ENCODE measurements at regions not wholly inside any gene's neighbourhood (a gene's known extent, or its start where the extent isn't known, plus 50 kb on each side); places are given as distances from the start of the nearest gene placed in this dataset.

DNA sequence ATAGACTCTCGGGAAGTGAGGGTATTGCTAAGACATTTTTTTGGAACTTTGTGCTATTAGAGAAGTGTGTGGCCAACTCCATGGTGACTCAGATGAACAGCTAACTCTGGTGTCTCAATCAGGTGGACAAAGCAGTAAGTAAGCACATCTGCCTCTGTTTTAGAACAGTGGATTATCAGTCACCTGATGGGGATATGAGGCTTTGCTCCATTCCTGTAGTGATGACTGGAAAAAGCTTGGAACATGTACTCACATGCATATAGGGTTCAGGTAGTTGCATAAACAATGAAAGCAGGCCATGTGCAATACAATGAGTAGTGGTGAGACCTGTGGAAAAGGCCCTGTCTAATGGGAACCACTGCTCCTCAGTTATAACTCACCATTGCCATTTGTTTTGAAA is 168.2 kb upstream of the FBN2 start:
- no peak for ATAC-seq
- TF ChIP-seq ESRRG (CRISPR knock-in tag; IDR thresholded peaks at IDR 0.05) (no peak), GLIS3 (CRISPR knock-in tag; IDR thresholded peaks at IDR 0.05) (no peak), RARB (CRISPR knock-in tag; IDR thresholded peaks at IDR 0.05) (no peak), CSDC2 (CRISPR knock-in tag; IDR thresholded peaks at IDR 0.05) (no peak)
- TF ChIP-seq, protein P1, sequence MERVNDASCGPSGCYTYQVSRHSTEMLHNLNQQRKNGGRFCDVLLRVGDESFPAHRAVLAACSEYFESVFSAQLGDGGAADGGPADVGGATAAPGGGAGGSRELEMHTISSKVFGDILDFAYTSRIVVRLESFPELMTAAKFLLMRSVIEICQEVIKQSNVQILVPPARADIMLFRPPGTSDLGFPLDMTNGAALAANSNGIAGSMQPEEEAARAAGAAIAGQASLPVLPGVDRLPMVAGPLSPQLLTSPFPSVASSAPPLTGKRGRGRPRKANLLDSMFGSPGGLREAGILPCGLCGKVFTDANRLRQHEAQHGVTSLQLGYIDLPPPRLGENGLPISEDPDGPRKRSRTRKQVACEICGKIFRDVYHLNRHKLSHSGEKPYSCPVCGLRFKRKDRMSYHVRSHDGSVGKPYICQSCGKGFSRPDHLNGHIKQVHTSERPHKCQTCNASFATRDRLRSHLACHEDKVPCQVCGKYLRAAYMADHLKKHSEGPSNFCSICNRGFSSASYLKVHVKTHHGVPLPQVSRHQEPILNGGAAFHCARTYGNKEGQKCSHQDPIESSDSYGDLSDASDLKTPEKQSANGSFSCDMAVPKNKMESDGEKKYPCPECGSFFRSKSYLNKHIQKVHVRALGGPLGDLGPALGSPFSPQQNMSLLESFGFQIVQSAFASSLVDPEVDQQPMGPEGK (CRISPR knock-in tag; IDR thresholded peaks at IDR 0.05; ENCODE audit: borderline replicate concordance): no peak
- TF ChIP-seq, protein P2, sequence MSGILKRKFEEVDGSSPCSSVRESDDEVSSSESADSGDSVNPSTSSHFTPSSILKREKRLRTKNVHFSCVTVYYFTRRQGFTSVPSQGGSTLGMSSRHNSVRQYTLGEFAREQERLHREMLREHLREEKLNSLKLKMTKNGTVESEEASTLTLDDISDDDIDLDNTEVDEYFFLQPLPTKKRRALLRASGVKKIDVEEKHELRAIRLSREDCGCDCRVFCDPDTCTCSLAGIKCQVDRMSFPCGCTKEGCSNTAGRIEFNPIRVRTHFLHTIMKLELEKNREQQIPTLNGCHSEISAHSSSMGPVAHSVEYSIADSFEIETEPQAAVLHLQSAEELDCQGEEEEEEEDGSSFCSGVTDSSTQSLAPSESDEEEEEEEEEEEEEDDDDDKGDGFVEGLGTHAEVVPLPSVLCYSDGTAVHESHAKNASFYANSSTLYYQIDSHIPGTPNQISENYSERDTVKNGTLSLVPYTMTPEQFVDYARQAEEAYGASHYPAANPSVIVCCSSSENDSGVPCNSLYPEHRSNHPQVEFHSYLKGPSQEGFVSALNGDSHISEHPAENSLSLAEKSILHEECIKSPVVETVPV (CRISPR knock-in tag; IDR thresholded peaks at IDR 0.05): no peak

DNA sequence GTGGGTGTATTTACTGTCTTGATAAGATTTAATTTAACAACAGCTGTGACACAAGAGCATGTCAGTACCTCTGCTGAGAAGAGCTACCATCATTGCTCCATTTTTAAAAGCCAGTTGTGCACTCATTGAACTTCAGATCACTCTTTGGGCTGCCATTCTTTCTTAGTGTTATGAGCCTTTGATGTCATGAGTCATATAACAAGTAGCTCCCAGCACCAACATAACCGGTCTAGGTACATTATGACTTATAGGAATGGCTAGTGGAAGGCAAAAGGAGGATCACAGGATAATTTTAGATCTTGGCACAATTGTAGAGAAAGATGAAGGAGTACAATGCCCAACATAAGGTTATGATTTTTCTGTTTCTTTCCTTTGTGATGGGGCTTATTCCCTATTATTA is 170.8 kb upstream of the FBN2 start:
- no peak for ATAC-seq
- TF ChIP-seq ARNTL (CRISPR knock-in tag; IDR thresholded peaks at IDR 0.05; ENCODE audit: borderline replicate concordance, low read depth): no peak
- TF ChIP-seq, protein P3, sequence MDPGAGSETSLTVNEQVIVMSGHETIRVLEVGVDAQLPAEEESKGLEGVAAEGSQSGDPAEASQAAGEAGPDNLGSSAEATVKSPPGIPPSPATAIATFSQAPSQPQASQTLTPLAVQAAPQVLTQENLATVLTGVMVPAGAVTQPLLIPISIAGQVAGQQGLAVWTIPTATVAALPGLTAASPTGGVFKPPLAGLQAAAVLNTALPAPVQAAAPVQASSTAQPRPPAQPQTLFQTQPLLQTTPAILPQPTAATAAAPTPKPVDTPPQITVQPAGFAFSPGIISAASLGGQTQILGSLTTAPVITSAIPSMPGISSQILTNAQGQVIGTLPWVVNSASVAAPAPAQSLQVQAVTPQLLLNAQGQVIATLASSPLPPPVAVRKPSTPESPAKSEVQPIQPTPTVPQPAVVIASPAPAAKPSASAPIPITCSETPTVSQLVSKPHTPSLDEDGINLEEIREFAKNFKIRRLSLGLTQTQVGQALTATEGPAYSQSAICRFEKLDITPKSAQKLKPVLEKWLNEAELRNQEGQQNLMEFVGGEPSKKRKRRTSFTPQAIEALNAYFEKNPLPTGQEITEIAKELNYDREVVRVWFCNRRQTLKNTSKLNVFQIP (CRISPR knock-in tag; IDR thresholded peaks at IDR 0.05; ENCODE audit: borderline replicate concordance, low read depth): no peak

DNA sequence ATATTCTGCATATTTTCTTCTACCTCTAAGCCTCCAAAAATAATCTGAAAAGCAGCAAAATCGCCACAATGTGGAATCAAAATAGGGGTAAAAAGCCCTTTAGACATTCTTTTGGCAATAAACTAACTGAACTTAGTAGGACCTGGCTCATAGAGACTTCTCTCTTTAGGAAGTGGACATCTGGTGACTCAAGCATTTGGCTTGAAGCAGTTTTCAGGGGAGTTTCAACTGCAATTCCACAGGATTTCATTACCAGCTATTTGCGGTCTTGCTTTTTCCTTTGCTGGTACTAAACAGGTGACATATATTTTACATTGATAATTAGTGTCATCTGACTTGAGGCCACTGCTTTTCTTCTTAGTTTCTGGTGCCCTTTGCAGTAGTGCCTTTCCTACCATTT is 173.2 kb upstream of the FBN2 start:
- no peak for TF ChIP-seq RARB (CRISPR knock-in tag; IDR thresholded peaks at IDR 0.05)
- TF ChIP-seq SNAI2 (CRISPR knock-in tag; IDR thresholded peaks at IDR 0.05): no peak
- TF ChIP-seq BACH2 (CRISPR knock-in tag; IDR thresholded peaks at IDR 0.05; ENCODE audit: borderline replicate concordance): no peak
- TF ChIP-seq ZFP30 (CRISPR knock-in tag; IDR thresholded peaks at IDR 0.05): no peak
- no peak for TF ChIP-seq ARNTL (CRISPR knock-in tag; IDR thresholded peaks at IDR 0.05; ENCODE audit: borderline replicate concordance, low read depth)
- no peak for TF ChIP-seq GLIS3 (CRISPR knock-in tag; IDR thresholded peaks at IDR 0.05)
- TF ChIP-seq ZC3H10 (CRISPR knock-in tag; IDR thresholded peaks at IDR 0.05): no peak
- no peak for TF ChIP-seq PPARA (CRISPR knock-in tag; IDR thresholded peaks at IDR 0.05; ENCODE audit: borderline replicate concordance)
- no peak for TF ChIP-seq ZNF8 (CRISPR knock-in tag; IDR thresholded peaks at IDR 0.05)
- no peak for TF ChIP-seq ESRRG (CRISPR knock-in tag; IDR thresholded peaks at IDR 0.05)
- TF ChIP-seq, protein P4, sequence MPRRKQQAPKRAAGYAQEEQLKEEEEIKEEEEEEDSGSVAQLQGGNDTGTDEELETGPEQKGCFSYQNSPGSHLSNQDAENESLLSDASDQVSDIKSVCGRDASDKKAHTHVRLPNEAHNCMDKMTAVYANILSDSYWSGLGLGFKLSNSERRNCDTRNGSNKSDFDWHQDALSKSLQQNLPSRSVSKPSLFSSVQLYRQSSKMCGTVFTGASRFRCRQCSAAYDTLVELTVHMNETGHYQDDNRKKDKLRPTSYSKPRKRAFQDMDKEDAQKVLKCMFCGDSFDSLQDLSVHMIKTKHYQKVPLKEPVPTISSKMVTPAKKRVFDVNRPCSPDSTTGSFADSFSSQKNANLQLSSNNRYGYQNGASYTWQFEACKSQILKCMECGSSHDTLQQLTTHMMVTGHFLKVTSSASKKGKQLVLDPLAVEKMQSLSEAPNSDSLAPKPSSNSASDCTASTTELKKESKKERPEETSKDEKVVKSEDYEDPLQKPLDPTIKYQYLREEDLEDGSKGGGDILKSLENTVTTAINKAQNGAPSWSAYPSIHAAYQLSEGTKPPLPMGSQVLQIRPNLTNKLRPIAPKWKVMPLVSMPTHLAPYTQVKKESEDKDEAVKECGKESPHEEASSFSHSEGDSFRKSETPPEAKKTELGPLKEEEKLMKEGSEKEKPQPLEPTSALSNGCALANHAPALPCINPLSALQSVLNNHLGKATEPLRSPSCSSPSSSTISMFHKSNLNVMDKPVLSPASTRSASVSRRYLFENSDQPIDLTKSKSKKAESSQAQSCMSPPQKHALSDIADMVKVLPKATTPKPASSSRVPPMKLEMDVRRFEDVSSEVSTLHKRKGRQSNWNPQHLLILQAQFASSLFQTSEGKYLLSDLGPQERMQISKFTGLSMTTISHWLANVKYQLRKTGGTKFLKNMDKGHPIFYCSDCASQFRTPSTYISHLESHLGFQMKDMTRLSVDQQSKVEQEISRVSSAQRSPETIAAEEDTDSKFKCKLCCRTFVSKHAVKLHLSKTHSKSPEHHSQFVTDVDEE (CRISPR knock-in tag; IDR thresholded peaks at IDR 0.05): no peak
- TF ChIP-seq ISL1 (CRISPR knock-in tag; IDR thresholded peaks at IDR 0.05): no peak
- no peak for TF ChIP-seq CSDC2 (CRISPR knock-in tag; IDR thresholded peaks at IDR 0.05)
- TF ChIP-seq TOX (CRISPR knock-in tag; IDR thresholded peaks at IDR 0.05; ENCODE audit: borderline replicate concordance): no peak
- TF ChIP-seq, protein P2 (CRISPR knock-in tag; IDR thresholded peaks at IDR 0.05): no peak
- TF ChIP-seq, protein P5, sequence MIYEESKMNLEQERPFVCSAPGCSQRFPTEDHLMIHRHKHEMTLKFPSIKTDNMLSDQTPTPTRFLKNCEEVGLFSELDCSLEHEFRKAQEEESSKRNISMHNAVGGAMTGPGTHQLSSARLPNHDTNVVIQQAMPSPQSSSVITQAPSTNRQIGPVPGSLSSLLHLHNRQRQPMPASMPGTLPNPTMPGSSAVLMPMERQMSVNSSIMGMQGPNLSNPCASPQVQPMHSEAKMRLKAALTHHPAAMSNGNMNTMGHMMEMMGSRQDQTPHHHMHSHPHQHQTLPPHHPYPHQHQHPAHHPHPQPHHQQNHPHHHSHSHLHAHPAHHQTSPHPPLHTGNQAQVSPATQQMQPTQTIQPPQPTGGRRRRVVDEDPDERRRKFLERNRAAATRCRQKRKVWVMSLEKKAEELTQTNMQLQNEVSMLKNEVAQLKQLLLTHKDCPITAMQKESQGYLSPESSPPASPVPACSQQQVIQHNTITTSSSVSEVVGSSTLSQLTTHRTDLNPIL (CRISPR knock-in tag; IDR thresholded peaks at IDR 0.05; ENCODE audit: low read depth): no peak
- no peak for ATAC-seq

Data from SK-N-SH treated with all-trans-retinoic acid at 6 μM for 48 hours (cell line).